ENCODE measurements at regions not wholly inside any gene's neighbourhood (a gene's known extent, or its start where the extent isn't known, plus 50 kb on each side); places are given as distances from the start of the nearest gene placed in this dataset.
"Not testable (repeated sequence)": the region's sequence is repeated elsewhere in the genome, so short reads cannot be mapped to it uniquely, and the experiment has no call there.

- H3K4me3 ChIP-seq (ENCODE audit: control insufficient read depth, low read depth, low read length) = no peak overlapping the region
- no peak for TF ChIP-seq CTCF (conservative IDR thresholded peaks at IDR 0.05; ENCODE audit: control insufficient read depth, insufficient read depth, low read depth, low read length)
- DNase-seq (ENCODE audit: low read depth) = no peak
These were observed 251.5 kb upstream of the USP15 start for GRCh38 chr12:62008703-62009102.

DNA sequence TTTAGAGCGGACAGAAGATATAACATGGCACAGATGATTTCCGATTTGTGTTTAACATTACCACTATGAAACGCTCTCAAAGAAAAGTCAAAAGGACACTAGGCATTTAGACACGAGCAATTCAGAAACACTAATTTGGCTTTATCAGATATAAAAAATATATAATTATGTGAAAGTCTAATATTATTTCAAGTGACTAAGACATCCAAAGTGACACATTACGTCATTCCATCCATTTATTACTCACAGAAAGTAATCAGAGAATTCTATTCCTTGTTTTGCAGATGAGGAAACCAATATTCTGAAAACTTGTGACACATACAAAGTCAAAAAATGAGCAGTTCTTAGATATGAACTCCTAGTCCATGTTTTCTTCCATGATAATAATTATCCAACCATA, 250.8 kb upstream of the USP15 start:
- no peak overlapping the region for H3K4me3 ChIP-seq (ENCODE audit: control insufficient read depth, low read depth, low read length)
- TF ChIP-seq CTCF (conservative IDR thresholded peaks at IDR 0.05; ENCODE audit: control insufficient read depth, insufficient read depth, low read depth, low read length) = no peak
- no peak for DNase-seq (ENCODE audit: low read depth)

DNA sequence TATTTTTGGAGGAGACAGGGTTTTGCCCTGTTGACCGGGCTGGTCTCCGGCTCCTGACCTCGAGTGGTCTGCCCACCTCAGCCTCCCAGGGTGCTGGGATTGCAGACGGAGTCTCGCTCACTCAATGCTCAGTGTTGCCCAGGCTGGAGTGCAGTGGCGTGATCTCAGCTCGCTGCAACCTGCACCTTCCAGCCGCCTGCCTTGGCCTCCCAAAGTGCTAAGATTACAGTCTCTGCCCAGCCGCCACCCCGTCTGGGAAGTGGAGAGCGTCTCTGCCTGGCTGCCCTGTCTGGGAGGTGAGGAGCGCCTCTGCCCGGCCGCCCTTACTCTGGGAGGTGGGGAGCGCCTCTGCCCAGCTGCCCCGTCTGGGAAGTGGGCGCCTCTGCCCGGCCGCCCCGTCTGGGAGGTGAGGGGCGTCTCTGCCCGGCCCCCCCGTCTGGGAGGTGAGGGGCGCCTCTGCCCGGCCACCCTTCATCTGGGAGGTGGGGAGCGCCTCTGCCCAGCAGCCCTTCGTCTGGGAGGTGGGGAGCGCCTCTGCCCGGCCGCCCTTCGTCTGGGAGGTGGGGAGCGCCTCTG, 249.8 kb upstream of the USP15 start:
- not testable (repeated sequence) for DNase-seq (ENCODE audit: low read depth); H3K4me3 ChIP-seq (ENCODE audit: control insufficient read depth, low read depth, low read length)

DNA sequence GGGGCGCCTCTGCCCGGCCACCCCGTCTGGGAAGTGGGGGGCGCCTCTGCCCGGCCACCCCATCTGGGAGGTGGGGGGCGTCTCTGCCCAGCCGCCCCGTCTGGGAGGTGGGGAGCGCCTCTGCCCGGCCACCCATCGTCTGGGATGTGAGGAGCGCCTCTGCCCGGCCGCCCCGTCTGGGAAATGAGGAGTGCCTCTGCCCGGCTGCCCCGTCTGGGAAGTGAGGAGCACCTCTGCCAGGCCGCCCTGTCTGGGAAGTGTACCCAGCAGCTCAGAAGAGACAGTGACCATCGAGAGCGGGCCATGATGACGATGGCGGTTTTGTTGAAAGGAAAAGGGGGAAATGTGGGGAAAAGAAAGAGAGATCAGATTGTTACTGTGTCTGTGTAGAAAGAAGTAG, 249.2 kb upstream of the USP15 start:
- not testable (repeated sequence) for H3K4me3 ChIP-seq (ENCODE audit: control insufficient read depth, low read depth, low read length); DNase-seq (ENCODE audit: low read depth)

DNA sequence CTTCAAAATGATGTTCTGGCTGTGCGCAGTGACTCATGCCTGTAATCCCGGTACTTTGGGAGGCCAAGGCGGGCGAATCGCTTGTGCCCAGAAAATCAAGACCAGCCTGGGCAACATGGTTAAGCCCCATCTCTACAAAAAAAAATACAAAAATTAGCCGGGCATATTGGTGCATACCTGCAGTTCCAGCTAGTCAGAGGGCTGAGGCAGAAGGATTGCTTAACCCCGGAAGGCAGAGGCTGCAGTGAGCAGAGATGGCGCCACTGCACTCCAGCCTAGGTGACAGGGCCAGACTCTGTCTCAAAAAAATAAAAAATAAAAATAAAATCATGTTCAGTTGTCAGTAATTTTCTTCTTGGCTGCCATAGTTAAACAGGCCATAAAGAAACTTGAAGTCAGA, 245.9 kb upstream of the USP15 start:
- no peak overlapping the region for H3K4me3 ChIP-seq (ENCODE audit: control insufficient read depth, low read depth, low read length)
- DNase-seq (ENCODE audit: low read depth) = no peak
- no peak for TF ChIP-seq CTCF (conservative IDR thresholded peaks at IDR 0.05; ENCODE audit: control insufficient read depth, insufficient read depth, low read depth, low read length)

DNA sequence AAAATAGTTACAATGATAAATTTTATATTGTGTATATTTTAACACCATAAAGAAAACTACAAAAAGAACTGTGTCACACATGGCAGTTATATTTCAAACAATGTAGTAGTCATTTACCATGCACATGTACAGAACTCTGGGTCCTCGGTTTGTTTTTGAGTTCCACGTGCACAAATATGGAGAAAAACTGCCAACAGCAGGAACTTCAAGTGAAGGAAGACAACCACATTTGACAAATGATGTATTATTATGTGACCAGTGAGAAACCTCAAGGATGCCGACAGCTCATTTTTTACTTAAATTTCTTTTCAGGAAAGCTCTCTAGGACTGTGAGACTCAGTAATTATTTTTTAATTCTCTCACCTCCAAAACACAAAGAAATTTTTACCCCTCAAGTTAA, 244.2 kb upstream of the USP15 start:
- no peak for DNase-seq (ENCODE audit: low read depth)
- no peak for TF ChIP-seq CTCF (conservative IDR thresholded peaks at IDR 0.05; ENCODE audit: control insufficient read depth, insufficient read depth, low read depth, low read length)
- no peak overlapping the region for H3K4me3 ChIP-seq (ENCODE audit: control insufficient read depth, low read depth, low read length)

GRCh38 chr12:62021808-62022207, 238.4 kb upstream of the USP15 start:
- TF ChIP-seq CTCF (conservative IDR thresholded peaks at IDR 0.05; ENCODE audit: control insufficient read depth, insufficient read depth, low read depth, low read length) = no peak
- H3K4me3 ChIP-seq (ENCODE audit: control insufficient read depth, low read depth, low read length) = no peak overlapping the region
- DNase-seq (ENCODE audit: low read depth) = no peak

- no peak for DNase-seq (ENCODE audit: low read depth)
- no peak overlapping the region for H3K4me3 ChIP-seq (ENCODE audit: control insufficient read depth, low read depth, low read length)
- TF ChIP-seq CTCF (conservative IDR thresholded peaks at IDR 0.05; ENCODE audit: control insufficient read depth, insufficient read depth, low read depth, low read length) = no peak
These were observed 231.7 kb upstream of the USP15 start for GRCh38 chr12:62028536-62028935.

Data from fibroblast of mammary gland (primary cell).